NCI-H2196 (cell line): ENCODE measurements at regions not wholly inside any gene's neighbourhood (a gene's known extent, or its start where the extent isn't known, plus 50 kb on each side); places are given as distances from the start of the nearest gene placed in this dataset.
"Not testable (repeated sequence)": the region's sequence is repeated elsewhere in the genome, so short reads cannot be mapped to it uniquely, and the experiment has no call there.

Source experiments
- DNase-seq: peaks from one replicate; lab custom pipeline; 2025; ENCODE audit not compliant: unreplicated experiment; lab: John Stamatoyannopoulos, UW

DNA sequence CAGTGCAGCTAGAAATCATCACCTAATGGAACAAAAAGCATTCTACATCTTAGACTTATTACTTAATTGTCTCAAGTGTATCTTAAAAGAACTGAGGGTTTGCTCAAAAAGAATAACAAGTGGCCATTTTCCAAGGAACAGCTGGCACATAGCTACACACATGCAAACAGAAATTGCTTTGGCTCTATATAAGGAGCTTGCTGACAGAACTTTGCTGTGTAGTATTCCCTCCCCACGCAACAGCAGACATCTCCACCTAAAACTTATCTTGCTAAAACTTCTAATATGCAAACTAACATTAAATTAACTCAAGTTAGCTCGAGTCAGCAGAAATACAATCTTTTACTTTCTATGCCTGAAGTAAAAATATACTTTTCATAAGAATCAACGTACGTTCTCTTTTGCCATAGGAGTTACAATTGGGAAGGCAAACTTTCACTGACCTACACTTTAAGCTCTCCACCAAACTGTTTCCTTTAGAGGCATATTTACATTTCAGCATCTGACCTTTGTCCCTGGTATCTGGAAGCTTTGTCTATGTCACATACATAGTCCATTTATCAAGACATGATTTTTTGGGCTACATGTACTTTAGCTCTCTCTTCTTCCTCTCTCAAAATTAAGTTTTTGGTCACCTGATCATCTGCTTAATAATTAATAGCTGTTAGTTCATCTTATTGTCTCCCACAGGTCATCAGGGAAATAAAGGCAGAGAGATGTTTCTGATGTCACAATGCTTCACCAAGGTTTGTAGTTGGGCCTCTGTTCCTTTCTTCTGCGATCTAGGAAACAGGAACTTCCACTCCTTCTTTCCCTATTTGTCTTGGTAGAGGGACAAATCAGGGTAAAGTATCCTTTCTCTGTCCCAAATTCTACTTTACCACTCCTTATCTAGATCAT lies 163.4 kb upstream of the AGTR1 start:
- DNase-seq: no peak

GRCh38 chr3:148535001-148535400 lies 162.7 kb upstream of the AGTR1 start:
- no peak for DNase-seq

DNA sequence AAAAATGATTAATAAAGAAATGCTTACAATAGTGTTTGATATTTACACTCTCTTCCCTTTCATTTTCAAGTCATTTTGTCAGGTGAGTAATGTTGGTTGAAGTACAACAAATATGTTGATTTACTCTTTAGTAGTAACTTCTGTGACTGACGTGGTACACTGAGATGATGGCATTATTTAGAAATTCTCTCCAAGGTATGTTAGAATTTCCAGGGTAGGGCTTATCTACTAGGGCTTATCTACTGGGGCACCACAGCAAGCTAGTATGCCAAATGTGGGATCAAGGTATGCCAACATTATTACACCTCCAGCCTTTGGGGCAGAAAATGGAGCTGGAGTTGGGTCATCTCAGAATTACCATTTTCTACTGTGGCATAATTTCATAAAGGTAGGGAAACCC lies 157.4 kb upstream of the AGTR1 start:
- no peak for DNase-seq

- no peak for DNase-seq
Observed at GRCh38 chr3:148540851-148541250, 156.9 kb upstream of the AGTR1 start.

DNA sequence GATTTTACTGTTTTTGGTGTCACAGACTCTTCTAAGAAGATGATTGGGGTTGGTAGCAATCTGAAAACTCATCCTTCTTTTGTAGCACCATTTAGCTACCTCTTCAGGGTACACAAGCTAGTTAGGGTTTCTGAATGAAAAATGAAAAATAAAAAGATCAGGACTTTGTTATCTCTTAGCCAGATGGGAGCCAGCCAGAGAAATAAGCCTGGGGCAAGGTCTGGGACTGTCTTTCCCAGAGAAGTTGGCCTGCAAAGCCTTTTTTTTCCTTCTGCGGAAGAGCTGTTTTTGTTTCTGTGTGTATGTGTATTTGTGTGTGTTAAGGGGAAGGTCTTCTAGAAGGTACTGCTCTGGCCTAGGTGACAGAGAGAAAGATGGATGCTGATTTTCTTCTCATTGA lies 150.7 kb upstream of the AGTR1 start:
- DNase-seq: no peak

DNA sequence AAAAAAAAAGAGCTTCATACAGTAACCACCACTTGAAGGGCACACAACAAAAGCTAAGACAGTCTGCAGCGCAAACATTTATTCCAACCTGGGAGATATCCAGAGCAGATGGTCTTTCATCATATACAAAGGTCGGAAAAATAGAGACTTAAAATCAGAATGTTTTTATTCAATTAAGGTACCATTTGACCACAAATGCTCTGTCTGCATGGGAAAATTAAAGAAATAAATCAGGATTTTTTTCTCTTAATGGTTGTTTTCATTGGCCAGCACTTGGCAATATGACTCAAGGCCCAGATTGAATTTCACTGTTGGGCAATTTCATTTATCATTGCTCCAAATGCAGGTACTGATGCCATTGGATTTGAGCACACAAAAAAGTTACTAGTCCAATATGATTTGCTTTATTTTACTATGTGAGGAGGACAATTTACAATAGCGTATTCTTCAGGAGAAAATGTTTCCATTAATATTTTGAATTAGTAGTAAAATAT lies 145.9 kb upstream of the AGTR1 start:
- no peak for DNase-seq

DNA sequence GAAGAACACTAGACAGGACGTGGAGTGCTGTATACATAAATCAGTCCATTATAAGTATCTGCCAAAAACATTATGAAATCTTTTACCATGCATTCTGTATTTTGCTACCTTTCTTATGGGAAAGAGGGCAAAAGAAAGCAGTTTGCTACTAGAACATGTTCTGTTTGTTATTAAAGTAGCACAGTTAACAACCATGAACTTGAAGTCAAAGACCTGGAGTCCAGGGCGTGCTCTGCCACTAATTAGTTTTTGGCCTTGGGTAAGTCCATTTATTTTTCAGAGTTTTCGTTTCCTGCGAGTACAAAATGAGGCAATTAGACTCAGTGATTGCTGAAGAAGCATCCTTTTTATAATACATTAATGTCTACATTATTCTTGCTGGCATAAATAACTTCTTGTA lies 143.3 kb upstream of the AGTR1 start:
- no peak for DNase-seq

DNA sequence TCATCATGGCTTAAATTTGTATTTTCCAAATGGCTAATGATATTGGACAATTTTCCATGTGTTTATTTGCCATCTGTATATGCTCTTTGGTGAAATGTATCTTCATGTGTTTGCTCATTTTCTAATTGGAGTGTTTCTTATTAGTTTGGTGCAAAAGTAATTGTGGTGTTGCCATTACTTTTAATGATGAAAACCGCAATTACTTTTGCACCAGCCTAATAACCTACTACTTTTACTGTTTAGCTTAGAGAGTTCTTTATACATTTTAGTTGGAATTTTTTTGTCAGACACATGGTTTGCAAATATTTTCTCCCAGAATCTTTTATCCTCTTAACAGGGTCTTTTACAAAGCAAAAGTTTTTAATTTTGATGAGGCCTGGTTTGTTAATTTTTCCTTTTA lies 141.0 kb upstream of the AGTR1 start:
- DNase-seq: no peak

GRCh38 chr3:148577579-148577978 lies 120.1 kb upstream of the AGTR1 start:
- not testable (repeated sequence) for DNase-seq

DNA sequence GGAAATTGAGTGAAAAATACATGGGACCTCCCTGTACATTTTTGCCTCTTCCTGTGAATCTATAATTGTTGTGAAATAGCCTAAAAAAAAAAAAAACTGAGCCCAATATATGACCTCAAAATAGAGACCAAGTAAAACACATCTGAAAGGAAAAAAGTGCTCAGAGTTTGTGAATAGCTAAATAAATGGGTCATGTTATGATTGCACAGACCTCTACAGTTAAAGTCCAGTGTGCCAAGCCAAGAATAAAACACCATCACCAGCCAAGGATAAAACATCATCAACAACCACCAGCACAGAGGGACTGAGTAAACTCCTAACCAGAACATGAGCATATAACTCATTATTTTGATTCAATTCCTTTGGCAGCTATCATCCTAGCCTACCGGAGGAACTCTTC lies 115.6 kb upstream of the AGTR1 start:
- no peak for DNase-seq

- DNase-seq: no peak
Observed at GRCh38 chr3:148583793-148584192, 113.9 kb upstream of the AGTR1 start.

DNA sequence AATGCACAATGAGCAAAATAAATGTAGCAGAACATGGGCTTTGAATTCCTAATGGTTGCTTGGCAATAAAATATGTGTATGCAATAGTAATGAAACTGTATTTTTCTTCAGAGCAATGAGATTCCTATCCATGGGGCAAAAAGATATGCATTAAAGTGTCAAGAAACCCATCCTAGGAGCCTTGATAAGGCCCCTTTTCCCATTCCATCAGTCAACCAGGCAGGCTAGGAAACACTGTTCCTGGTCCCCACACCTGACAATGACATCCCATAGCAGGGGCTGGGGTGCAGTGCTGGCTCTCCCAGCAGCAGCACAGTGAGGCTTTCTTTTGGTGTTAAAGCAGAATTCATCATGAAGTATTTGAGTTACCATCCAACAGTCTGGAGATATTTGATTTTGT lies 113.3 kb upstream of the AGTR1 start:
- DNase-seq: no peak

DNA sequence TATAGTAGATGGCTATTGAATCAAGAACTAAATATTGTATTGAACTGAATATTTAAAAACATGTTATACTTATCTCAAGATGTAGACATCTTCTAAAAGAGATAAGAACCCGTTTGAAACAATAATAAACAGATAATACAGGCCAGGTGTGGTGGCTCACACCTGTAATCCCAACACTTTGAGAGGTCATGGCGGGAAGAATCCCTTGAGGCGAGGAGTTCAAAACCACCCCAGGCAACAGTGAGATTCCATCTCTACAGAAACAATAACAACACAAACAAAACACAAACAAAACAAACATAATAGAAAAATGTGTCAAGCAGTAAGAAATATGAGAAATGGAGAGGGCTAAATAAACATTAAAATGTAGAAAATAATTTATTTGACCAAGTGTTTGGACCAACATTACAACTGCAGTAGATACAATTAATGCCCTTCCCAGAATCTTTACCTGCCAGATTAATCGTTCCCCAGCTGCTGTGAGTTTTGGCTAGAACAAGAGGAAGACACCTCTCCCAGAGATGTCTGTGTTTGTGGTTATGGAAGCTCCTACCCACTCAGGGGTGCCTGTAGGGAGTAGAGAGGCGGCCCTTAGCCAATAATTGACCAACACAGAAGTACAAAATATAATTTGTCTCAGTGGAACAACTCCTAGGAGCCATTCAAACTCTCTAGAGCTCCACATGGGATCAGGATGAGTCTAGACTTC lies 111.9 kb upstream of the AGTR1 start:
- DNase-seq: no peak

GRCh38 chr3:148588291-148588690 lies 109.4 kb upstream of the AGTR1 start:
- no peak for DNase-seq

DNA sequence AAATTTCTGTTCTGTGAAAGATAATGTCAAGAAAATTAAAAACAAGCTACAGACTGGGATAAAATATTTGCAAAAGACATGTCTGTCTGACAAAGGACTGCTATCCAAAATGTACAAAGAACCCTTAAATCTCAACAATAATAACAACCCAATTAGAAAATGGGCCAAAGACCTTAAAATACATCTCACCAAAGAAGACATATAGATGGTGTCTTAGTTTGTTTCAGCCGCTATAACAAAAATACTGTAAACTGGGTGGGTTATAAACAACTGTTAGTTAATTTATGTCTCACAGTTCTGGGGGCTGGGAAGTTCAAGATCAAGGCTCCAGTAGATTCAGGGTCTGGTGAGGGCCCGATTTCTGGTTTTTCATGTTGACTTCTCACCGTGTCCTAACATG lies 106.2 kb upstream of the AGTR1 start:
- no peak for DNase-seq

GRCh38 chr3:148598619-148599018 lies 99.1 kb upstream of the AGTR1 start:
- no peak for DNase-seq

DNA sequence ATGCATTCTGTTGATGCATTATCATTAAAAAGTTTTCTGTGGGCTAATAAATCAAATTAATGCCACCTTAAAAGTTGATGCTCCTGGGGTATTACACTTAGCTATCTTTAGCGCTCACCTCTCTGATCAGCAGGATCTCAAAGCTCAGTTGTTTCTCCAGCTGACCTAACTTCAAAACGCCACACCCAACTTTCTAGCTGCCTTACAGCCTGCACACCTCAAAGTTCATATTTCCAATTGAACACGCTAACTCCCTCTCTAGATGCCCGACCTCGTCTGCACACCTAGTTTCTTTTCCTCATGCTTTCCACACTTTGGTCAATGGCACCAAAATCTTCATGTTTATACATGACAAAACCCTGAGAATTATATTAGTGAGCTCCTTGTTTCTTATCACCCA lies 98.2 kb upstream of the AGTR1 start:
- DNase-seq: no peak

DNA sequence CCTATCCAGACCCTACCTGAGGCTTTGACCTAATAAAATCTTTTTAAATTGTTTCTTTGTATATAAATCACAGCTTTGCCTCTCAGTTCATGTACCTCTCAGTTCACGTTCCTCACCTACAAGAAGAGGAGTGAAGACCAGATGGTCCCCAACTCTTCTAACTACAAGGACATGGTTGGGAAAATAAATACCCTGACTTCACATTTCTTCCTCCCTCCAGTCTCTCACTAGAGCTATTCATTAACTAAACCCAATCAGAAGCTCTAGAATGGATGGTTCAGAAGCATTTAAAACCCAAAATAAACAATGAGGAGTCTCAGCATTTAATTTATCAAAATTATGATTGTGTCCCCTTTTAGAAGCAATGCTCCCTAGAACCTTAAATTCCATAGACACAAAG lies 97.3 kb upstream of the AGTR1 start:
- DNase-seq: no peak

GRCh38 chr3:148600902-148601765 lies 96.6 kb upstream of the AGTR1 start:
- DNase-seq: no peak

DNA sequence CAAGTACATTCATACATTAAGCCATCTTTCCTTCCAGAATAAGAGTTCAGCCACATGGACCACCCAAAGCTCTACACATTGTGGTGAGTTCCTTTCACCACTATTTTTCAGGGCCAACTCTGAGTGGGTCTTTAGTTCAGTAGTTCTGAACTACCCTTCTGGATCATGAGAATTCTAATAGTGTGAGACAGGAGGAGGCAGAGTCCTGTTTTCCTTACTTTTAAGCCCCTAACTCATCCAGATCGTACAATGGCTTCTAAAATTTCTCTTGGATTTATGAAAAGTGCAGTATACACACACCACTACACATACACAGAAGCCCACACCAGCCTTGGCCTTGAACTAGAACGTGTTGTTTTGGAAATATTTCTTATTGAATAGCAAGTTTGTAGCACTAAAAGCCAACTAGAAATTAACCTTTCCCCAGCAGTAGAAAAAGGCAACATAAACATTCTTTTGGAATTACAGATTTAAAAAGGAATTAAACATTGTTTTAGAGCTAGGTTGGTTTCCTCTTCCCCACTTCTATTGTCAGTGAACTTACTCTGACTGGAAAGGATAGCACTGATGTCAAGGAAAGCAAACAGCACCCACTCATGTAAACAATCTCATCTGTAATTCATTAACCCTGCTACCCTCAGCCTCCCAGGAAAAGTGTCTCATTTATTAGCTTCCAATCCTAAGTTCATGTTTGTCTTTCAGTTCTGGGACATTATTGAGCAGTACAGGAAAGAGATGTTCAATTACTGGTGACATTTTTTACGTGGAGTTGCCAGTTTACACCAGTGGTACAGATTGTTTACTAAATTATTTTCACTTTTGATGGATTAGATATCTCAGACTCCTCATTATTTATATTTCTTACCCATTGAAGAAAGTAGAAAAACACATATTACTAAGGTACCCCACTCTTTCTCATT lies 95.7 kb upstream of the AGTR1 start:
- DNase-seq: no peak
